ENCODE measurements at regions not wholly inside any gene's neighbourhood (a gene's known extent, or its start where the extent isn't known, plus 50 kb on each side); places are given as distances from the start of the nearest gene placed in this dataset.

GRCh38 chr10:32155075-32155516 lies 98.9 kb upstream of the KIF5B start:
- TF ChIP-seq CTCF (conservative IDR thresholded peaks at IDR 0.05; ENCODE audit: low read depth in 2 of 2) (no peak), REST (IDR thresholded peaks at IDR 0.05; ENCODE audit: unreplicated experiment) (no peak), POLR2AphosphoS5 (IDR thresholded peaks at IDR 0.05; ENCODE audit: low read depth) (no peak), EZH2phosphoT487 (IDR thresholded peaks at IDR 0.05; ENCODE audit: unreplicated experiment) (no peak), ZNF331 (CRISPR knock-in tag; IDR thresholded peaks at IDR 0.05; ENCODE audit: low read depth) (no peak), EZH2 (IDR thresholded peaks at IDR 0.05; ENCODE audit: low read depth, unreplicated experiment) (no peak), JUNB (IDR thresholded peaks at IDR 0.05; ENCODE audit: unreplicated experiment) (no peak), CREB1 (CRISPR knock-in tag; IDR thresholded peaks at IDR 0.05; ENCODE audit: low read depth) (no peak), ZNF462 (CRISPR knock-in tag; IDR thresholded peaks at IDR 0.05) (no peak), NANOG (IDR thresholded peaks at IDR 0.05; ENCODE audit: borderline replicate concordance) (no peak), ETS1 (IDR thresholded peaks at IDR 0.05) (no peak), STAT1 (IDR thresholded peaks at IDR 0.05; ENCODE audit: unreplicated experiment) (no peak), ZNF114 (CRISPR knock-in tag; IDR thresholded peaks at IDR 0.05) (no peak)
